Natural killer cell (primary cell): ENCODE measurements at regions not wholly inside any gene's neighbourhood (a gene's known extent, or its start where the extent isn't known, plus 50 kb on each side); places are given as distances from the start of the nearest gene placed in this dataset.

Source experiments
- ATAC-seq, 3 donors: fragments of 150-1000 bp in 2 of 3; fragments of 200-7000 bp in 1 of 3; cut with Tn5 transposase; 1 replicate in 1 of 3; 2 replicates in 2 of 3; pipeline ENCODE4 v1.10.0; 2021; ENCODE audit warnings: mild to moderate bottlenecking in 2 of 3, moderate library complexity in 2 of 3
- DNase-seq, 2 donors: peaks; one replicate each; pipeline versions ENCODE4 v3.0.0 to v3.0.0-alpha.2; 2013 to 2021; ENCODE audit warnings: mixed read lengths in 1 of 2
- H3K27ac ChIP-seq: one replicate; pipeline ENCODE4 v1.5.1; 2013; ENCODE audit warnings: mild to moderate bottlenecking, low read length
- H3K27me3 ChIP-seq: one replicate; pipeline ENCODE4 v1.6.1; 2013; ENCODE audit warnings: low read length; ENCODE audit not compliant: control insufficient read depth, insufficient read depth
- H3K36me3 ChIP-seq: one replicate; pipeline ENCODE4 v1.6.1; 2013; ENCODE audit warnings: low read length; ENCODE audit not compliant: control insufficient read depth, insufficient read depth
- H3K4me1 ChIP-seq: one replicate; pipeline ENCODE4 v1.6.1; 2013; ENCODE audit warnings: low read length; ENCODE audit not compliant: control insufficient read depth, insufficient read depth
- H3K4me3 ChIP-seq: one replicate; pipeline ENCODE4 v1.5.1; 2013; ENCODE audit warnings: low read length
- H3K9me3 ChIP-seq: one replicate; pipeline ENCODE4 v1.6.1; 2013; ENCODE audit warnings: low read length; ENCODE audit not compliant: control insufficient read depth, insufficient read depth
- H3K27ac Mint-ChIP-seq, 2 donors: one replicate each; pipeline ENCODE4 v1.8.0; 2022; ENCODE audit warnings: mild to moderate bottlenecking in 2 of 2, mixed read lengths in 2 of 2, moderate library complexity in 1 of 2
- H3K27me3 Mint-ChIP-seq, 2 donors: one replicate each; pipeline ENCODE4 v1.8.0; 2022; ENCODE audit warnings: low read depth in 2 of 2, mixed read lengths in 2 of 2
- H3K36me3 Mint-ChIP-seq: one replicate; pipeline ENCODE4 v1.8.0; 2022; ENCODE audit warnings: mixed read lengths
- H3K4me1 Mint-ChIP-seq, 2 donors: one replicate each; pipeline ENCODE4 v1.8.0; 2022; ENCODE audit warnings: mixed read lengths in 2 of 2
- H3K4me3 Mint-ChIP-seq: one replicate; pipeline ENCODE4 v1.8.0; 2022; ENCODE audit warnings: mild to moderate bottlenecking, moderate library complexity, mixed read lengths
- H3K9me3 Mint-ChIP-seq, 2 donors: one replicate each; pipeline ENCODE4 v1.8.0; 2022; ENCODE audit warnings: mixed read lengths in 2 of 2
- CTCF ChIP-seq: fragments of 200-600 bp; IDR thresholded peaks from one replicate; pipeline ENCODE4 v1.8.0; 2022; ENCODE audit warnings: antibody characterized with exemption
- WGBS: methylation state at CpG from one replicate; pipeline ENCODE4 v1.1.7; 2013; ENCODE audit warnings: missing lambda C conversion rate; ENCODE audit not compliant: insufficient coverage; 5-methylcytosine and 5-hydroxymethylcytosine counted together
- intact Hi-C: fragments of 100-400 bp; cut with micrococcal nuclease; formaldehyde crosslinking; loops from one replicate; pipeline ENCODE4 v1.14.2; 2022

- WGBS: 82% methylated on average over 1 of the region's 1 CpG
- Histone ChIP-seq H3K4me1 (no peaks in the 10 kb centered on the region), H3K27me3 (no peaks in the 10 kb centered on the region), H3K27ac (no peak overlapping the region), H3K9me3 (no peaks in the 10 kb centered on the region), H3K36me3 (no peaks in the 10 kb centered on the region), H3K4me3 (no peak overlapping the region)
- no peak for TF ChIP-seq CTCF
- H3K36me3 Mint-ChIP-seq: no peaks in the 10 kb centered on the region
- H3K4me1 Mint-ChIP-seq: no peaks in the 10 kb centered on the region
- H3K4me3 Mint-ChIP-seq: no peak overlapping the region
- DNase-seq (no peak), ATAC-seq (no peak)
- H3K9me3 Mint-ChIP-seq: no peaks in the 10 kb centered on the region
- intact Hi-C loops: no loop called here
- H3K27me3 Mint-ChIP-seq: peaks cover 8% of the 10 kb centered on the region in 2 donors
- H3K27ac Mint-ChIP-seq: no peak overlapping the region
These were observed 50.4 kb upstream of the BZW1 start for GRCh38 chr2:200761266-200761665.
